Gastroesophageal sphincter (tissue), 3 donors: ENCODE measurements at regions not wholly inside any gene's neighbourhood (a gene's known extent, or its start where the extent isn't known, plus 50 kb on each side); places are given as distances from the start of the nearest gene placed in this dataset.

ENCODE experiments used
- EP300 ChIP-seq: sonication (generic); formaldehyde crosslinking; IDR thresholded peaks from one replicate; pipeline ENCODE4 v1.6.1; 2017; ENCODE audit warnings: antibody characterized with exemption, mild to moderate bottlenecking
- POLR2A ChIP-seq, 2 donors: fragments of 450-650 bp; IDR thresholded peaks; one replicate each; pipeline ENCODE4 v1.6.1; 2017; ENCODE audit warnings: antibody characterized with exemption in 2 of 2, mild to moderate bottlenecking in 2 of 2, moderate library complexity in 1 of 2
- POLR2AphosphoS5 ChIP-seq: sonication (generic); formaldehyde crosslinking; IDR thresholded peaks from one replicate; pipeline ENCODE4 v1.6.1; 2017; ENCODE audit warnings: antibody characterized with exemption
- TF ChIP-seq, protein P1 (sequence below), 4 experiments: fragments of 200-600 bp in 2 of 4; fragments of 450-650 bp in 2 of 4; sonication (generic) in 1 of 4; IDR thresholded peaks; one replicate each; pipeline ENCODE4 v1.5.1; 2017 to 2019; ENCODE audit warnings: antibody characterized with exemption in 4 of 4, mild to moderate bottlenecking in 2 of 4, moderate library complexity in 2 of 4

DNA sequence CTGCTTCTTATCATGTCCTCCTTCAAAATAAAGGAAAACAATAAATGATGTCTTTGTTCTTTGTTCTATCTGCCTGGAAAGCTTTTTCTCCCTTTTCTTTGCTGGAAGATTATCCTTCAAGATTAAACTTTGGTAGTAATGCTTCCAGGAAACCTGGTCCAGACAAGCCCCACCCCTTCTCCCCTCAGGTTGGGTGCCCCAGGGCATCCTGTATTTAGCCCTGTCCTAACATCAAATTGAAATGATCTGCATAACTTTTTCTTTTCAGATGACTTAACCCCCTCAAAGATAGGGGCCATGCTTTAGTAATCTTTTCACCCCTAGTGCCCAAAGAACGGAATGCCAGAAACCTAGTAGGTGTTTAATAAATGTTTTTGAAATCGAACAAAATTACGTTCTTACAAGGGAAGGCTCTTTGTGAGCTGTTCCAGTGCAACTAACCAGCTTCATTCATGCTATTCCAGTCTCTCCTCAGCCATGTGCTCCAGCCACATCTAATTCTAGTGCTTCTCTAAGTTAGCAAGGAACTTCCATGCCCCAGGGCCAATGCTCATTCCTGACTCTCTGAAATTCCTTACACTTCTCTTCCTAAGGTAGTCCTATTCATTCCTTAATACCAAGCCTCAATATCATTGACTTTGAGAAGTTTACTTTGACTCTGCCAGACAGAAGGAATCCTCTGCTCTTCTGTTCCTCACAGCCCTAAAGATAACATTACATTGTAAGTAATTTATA, 135.6 kb upstream of the BACH2 start:
- TF ChIP-seq, protein P1, sequence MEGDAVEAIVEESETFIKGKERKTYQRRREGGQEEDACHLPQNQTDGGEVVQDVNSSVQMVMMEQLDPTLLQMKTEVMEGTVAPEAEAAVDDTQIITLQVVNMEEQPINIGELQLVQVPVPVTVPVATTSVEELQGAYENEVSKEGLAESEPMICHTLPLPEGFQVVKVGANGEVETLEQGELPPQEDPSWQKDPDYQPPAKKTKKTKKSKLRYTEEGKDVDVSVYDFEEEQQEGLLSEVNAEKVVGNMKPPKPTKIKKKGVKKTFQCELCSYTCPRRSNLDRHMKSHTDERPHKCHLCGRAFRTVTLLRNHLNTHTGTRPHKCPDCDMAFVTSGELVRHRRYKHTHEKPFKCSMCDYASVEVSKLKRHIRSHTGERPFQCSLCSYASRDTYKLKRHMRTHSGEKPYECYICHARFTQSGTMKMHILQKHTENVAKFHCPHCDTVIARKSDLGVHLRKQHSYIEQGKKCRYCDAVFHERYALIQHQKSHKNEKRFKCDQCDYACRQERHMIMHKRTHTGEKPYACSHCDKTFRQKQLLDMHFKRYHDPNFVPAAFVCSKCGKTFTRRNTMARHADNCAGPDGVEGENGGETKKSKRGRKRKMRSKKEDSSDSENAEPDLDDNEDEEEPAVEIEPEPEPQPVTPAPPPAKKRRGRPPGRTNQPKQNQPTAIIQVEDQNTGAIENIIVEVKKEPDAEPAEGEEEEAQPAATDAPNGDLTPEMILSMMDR (IDR thresholded peaks at IDR 0.05), result no peak
- no peak for TF ChIP-seq EP300
- TF ChIP-seq POLR2A (IDR thresholded peaks at IDR 0.05), result no peak
- no peak for TF ChIP-seq POLR2AphosphoS5
